ENCODE measurements at regions not wholly inside any gene's neighbourhood (a gene's known extent, or its start where the extent isn't known, plus 50 kb on each side); places are given as distances from the start of the nearest gene placed in this dataset.

- Histone ChIP-seq H3K27me3 (ENCODE audit: control insufficient read depth, insufficient read depth, low read length) (no peaks in the 10 kb centered on the region), H3K4me1 (ENCODE audit: control insufficient read depth, extremely low read depth, insufficient read depth, low read length) (no peaks in the 10 kb centered on the region), H3K4me2 (ENCODE audit: extremely low read depth, insufficient read depth, low read length) (no peak overlapping the region), H4K20me1 (ENCODE audit: control insufficient read depth, extremely low read depth, insufficient read depth, low read length) (no peaks in the 10 kb centered on the region), H3K27ac (ENCODE audit: insufficient read depth, low read length) (no peak overlapping the region), H3K9ac (ENCODE audit: insufficient read depth, low read length) (no peak overlapping the region), H3K79me2 (ENCODE audit: control insufficient read depth, insufficient read depth, low read length) (no peaks in the 10 kb centered on the region), H3K9me3 (ENCODE audit: control insufficient read depth, insufficient read depth, low read depth, low read length) (no peaks in the 10 kb centered on the region), H2AFZ (ENCODE audit: low read length) (no peak overlapping the region), H3K4me3 (replicated peaks in 1 of 4; ENCODE audit: control extremely low read depth in 1 of 4, insufficient read depth in 1 of 4, low read depth in 3 of 4, low read length in 4 of 4) (no peak overlapping the region), H3K36me3 (ENCODE audit: control insufficient read depth, insufficient read depth, low read length) (no peaks in the 10 kb centered on the region)
- TF ChIP-seq, protein P1, sequence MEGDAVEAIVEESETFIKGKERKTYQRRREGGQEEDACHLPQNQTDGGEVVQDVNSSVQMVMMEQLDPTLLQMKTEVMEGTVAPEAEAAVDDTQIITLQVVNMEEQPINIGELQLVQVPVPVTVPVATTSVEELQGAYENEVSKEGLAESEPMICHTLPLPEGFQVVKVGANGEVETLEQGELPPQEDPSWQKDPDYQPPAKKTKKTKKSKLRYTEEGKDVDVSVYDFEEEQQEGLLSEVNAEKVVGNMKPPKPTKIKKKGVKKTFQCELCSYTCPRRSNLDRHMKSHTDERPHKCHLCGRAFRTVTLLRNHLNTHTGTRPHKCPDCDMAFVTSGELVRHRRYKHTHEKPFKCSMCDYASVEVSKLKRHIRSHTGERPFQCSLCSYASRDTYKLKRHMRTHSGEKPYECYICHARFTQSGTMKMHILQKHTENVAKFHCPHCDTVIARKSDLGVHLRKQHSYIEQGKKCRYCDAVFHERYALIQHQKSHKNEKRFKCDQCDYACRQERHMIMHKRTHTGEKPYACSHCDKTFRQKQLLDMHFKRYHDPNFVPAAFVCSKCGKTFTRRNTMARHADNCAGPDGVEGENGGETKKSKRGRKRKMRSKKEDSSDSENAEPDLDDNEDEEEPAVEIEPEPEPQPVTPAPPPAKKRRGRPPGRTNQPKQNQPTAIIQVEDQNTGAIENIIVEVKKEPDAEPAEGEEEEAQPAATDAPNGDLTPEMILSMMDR (conservative IDR thresholded peaks at IDR 0.05 in 1 of 2, IDR thresholded peaks at IDR 0.05 in 1 of 2; ENCODE audit: low read depth in 1 of 2, low read length in 2 of 2), result no peak
- no peak for TF ChIP-seq EZH2 (IDR thresholded peaks at IDR 0.05; ENCODE audit: low read length, missing control alignments)
- no peak for DNase-seq (ENCODE audit: low read depth in 2 of 2)
These were observed 95.9 kb upstream of the MVB12B start for GRCh38 chr9:126230692-126231091.

DNA sequence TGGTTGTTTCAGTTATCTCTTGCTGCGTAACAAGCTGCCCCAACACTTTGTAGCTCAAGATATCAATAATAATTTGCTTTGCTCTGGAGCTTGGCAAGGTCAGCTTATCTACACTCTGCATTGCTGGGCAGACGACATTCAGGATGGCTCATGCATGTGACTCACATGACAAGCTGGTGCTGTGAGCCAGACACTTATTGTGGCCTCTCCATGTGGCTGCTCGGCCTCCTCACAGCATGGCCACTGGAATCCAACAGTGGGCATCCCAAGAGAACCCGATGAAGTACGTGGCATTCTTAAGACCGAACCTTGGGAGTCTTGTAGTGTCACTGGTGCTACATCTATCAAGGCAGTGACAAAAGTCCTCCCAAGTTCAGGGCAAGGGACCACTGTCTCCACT is 94.2 kb upstream of the MVB12B start:
- no peak for DNase-seq (ENCODE audit: low read depth in 2 of 2)
- no peaks in the 10 kb centered on the region for H4K20me1 ChIP-seq (ENCODE audit: control insufficient read depth, extremely low read depth, insufficient read depth, low read length)
- H3K4me3 ChIP-seq (replicated peaks in 1 of 4; ENCODE audit: control extremely low read depth in 1 of 4, insufficient read depth in 1 of 4, low read depth in 3 of 4, low read length in 4 of 4), result no peak overlapping the region
- H2AFZ ChIP-seq (ENCODE audit: low read length), result no peak overlapping the region
- no peak overlapping the region for H3K9ac ChIP-seq (ENCODE audit: insufficient read depth, low read length)
- no peaks in the 10 kb centered on the region for H3K36me3 ChIP-seq (ENCODE audit: control insufficient read depth, insufficient read depth, low read length)
- no peaks in the 10 kb centered on the region for H3K9me3 ChIP-seq (ENCODE audit: control insufficient read depth, insufficient read depth, low read depth, low read length)
- no peaks in the 10 kb centered on the region for H3K79me2 ChIP-seq (ENCODE audit: control insufficient read depth, insufficient read depth, low read length)
- no peak overlapping the region for H3K4me2 ChIP-seq (ENCODE audit: extremely low read depth, insufficient read depth, low read length)
- no peaks in the 10 kb centered on the region for H3K27me3 ChIP-seq (ENCODE audit: control insufficient read depth, insufficient read depth, low read length)
- TF ChIP-seq, protein P1 (conservative IDR thresholded peaks at IDR 0.05 in 1 of 2, IDR thresholded peaks at IDR 0.05 in 1 of 2; ENCODE audit: low read depth in 1 of 2, low read length in 2 of 2), result no peak
- no peak for TF ChIP-seq EZH2 (IDR thresholded peaks at IDR 0.05; ENCODE audit: low read length, missing control alignments)
- no peaks in the 10 kb centered on the region for H3K4me1 ChIP-seq (ENCODE audit: control insufficient read depth, extremely low read depth, insufficient read depth, low read length)
- no peak overlapping the region for H3K27ac ChIP-seq (ENCODE audit: insufficient read depth, low read length)

DNA sequence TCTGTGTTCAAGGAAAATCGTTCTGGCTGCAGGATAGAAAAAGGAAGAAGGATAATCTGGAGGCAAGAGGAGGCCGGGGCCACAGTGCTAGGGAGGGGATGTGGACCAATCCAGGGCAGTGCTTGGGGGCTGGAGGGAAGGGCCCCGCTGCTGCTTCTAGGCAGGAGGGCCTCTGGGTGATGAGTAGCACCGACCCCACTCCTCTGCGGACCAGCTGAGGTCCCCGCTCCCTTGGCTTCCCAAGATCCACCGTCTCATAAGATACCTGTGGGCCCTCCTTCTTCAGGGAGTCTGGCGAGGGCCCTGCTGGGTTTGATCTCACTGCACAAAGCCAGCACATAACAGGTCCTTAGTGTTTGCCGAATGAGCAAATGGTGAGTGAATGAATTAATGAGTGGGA is 93.5 kb upstream of the MVB12B start:
- Histone ChIP-seq H3K36me3 (ENCODE audit: control insufficient read depth, insufficient read depth, low read length) (no peaks in the 10 kb centered on the region), H3K9me3 (ENCODE audit: control insufficient read depth, insufficient read depth, low read depth, low read length) (no peaks in the 10 kb centered on the region), H3K27me3 (ENCODE audit: control insufficient read depth, insufficient read depth, low read length) (no peaks in the 10 kb centered on the region), H3K4me2 (ENCODE audit: extremely low read depth, insufficient read depth, low read length) (no peak overlapping the region), H2AFZ (ENCODE audit: low read length) (no peak overlapping the region), H4K20me1 (ENCODE audit: control insufficient read depth, extremely low read depth, insufficient read depth, low read length) (no peaks in the 10 kb centered on the region), H3K27ac (ENCODE audit: insufficient read depth, low read length) (no peak overlapping the region), H3K4me3 (replicated peaks in 1 of 4; ENCODE audit: control extremely low read depth in 1 of 4, insufficient read depth in 1 of 4, low read depth in 3 of 4, low read length in 4 of 4) (no peak overlapping the region), H3K4me1 (ENCODE audit: control insufficient read depth, extremely low read depth, insufficient read depth, low read length) (no peaks in the 10 kb centered on the region), H3K9ac (ENCODE audit: insufficient read depth, low read length) (no peak overlapping the region), H3K79me2 (ENCODE audit: control insufficient read depth, insufficient read depth, low read length) (no peaks in the 10 kb centered on the region)
- DNase-seq (ENCODE audit: low read depth in 2 of 2), result no peak
- TF ChIP-seq, protein P1 (conservative IDR thresholded peaks at IDR 0.05 in 1 of 2, IDR thresholded peaks at IDR 0.05 in 1 of 2; ENCODE audit: low read depth in 1 of 2, low read length in 2 of 2), result no peak
- no peak for TF ChIP-seq EZH2 (IDR thresholded peaks at IDR 0.05; ENCODE audit: low read length, missing control alignments)

Data from fibroblast of lung (primary cell).